K562 (cell line): ENCODE measurements at regions not wholly inside any gene's neighbourhood (a gene's known extent, or its start where the extent isn't known, plus 50 kb on each side); places are given as distances from the start of the nearest gene placed in this dataset.

ENCODE experiments used
- ATAC-seq: fragments of 200-7000 bp; cut with Tn5 transposase; 3 replicates; pipeline ENCODE4 v1.9.1; 2020; ENCODE audit warnings: moderate library complexity
- BruUV-seq: library from RNA; stranded (reverse); fragments of 400-500 nt; replicated peaks from 2 replicates; lab custom pipeline; 2021; lab: Mats Ljungman, UMichigan
- CTCF ChIA-PET: fragments of 300-600 bp; formaldehyde crosslinking; extraction: SDS; loops from one replicate; lab custom pipeline; 2021; ENCODE audit warnings: low intra/inter-chr PET ratio; lab: Yijun Ruan, JAX
- POLR2A ChIA-PET: fragments of 300-600, 350-650 bp; sonication (Branson Sonifier 250); formaldehyde crosslinking; extraction: SDS; loops from one replicate; lab custom pipeline; 2021; ENCODE audit warnings: antibody characterized with exemption, inconsistent platforms; lab: Yijun Ruan, JAX
- DNase-seq, 4 experiments: peaks; one replicate each; pipeline versions ENCODE4 v3.0.0 to v3.0.0-alpha.2; 2011 to 2018; ENCODE audit warnings: low spot score in 3 of 4, mixed read lengths in 3 of 4; ENCODE audit errors: extremely low read depth in 1 of 4
- FAIRE-seq: peaks from 2 replicates; lab custom pipeline; 2011; peaks lifted over from hg19 to GRCh38; lab: Jason Lieb, UNC
- H2AFZ ChIP-seq: 2 replicates; pipeline ENCODE4 v1.6.0; 2011; ENCODE audit warnings: low read depth, low read length, control low read depth, inconsistent platforms
- H3K27ac ChIP-seq: fragments of 200-600 bp; 3 replicates; pipeline ENCODE4 v1.8.0; 2011; ENCODE audit warnings: low read depth, mild to moderate bottlenecking, control low read depth, inconsistent platforms, low read length, moderate library complexity, mixed read lengths; ENCODE audit errors: extremely low read depth
- H3K27me3 ChIP-seq, 2 experiments: fragments of 300-600 bp in 1 of 2; 2 replicates in 1 of 2; 3 replicates in 1 of 2; pipeline versions ENCODE4 v1.6.0 to v1.8.0; 2011; ENCODE audit warnings: inconsistent platforms in 2 of 2, low read length in 2 of 2, mild to moderate bottlenecking in 1 of 2, mixed read lengths in 1 of 2, moderate library complexity in 1 of 2; ENCODE audit not compliant: control insufficient read depth in 2 of 2, insufficient read depth in 2 of 2
- H3K36me3 ChIP-seq: fragments of 300-600 bp; 3 replicates; pipeline ENCODE4 v1.8.0; 2011; ENCODE audit warnings: mild to moderate bottlenecking, low read length, inconsistent platforms; ENCODE audit not compliant: control insufficient read depth, insufficient read depth
- H3K4me1 ChIP-seq, 2 experiments: fragments of 200-600 bp in 1 of 2; replicated peaks in 1 of 2; 2 replicates in 1 of 2; 3 replicates in 1 of 2; pipeline versions ENCODE4 v1.5.1 to v1.8.0; 2011; ENCODE audit warnings: inconsistent platforms in 2 of 2, low read length in 2 of 2, mild to moderate bottlenecking in 1 of 2, mixed read lengths in 1 of 2, moderate library complexity in 1 of 2; ENCODE audit not compliant: control insufficient read depth in 2 of 2, insufficient read depth in 2 of 2
- H3K4me2 ChIP-seq: 2 replicates; pipeline ENCODE4 v1.6.1; 2011; ENCODE audit warnings: low read length, control low read depth, inconsistent platforms, mixed read lengths; ENCODE audit not compliant: insufficient read depth
- H3K4me3 ChIP-seq: fragments of 200-600 bp; sonication (generic), shearing (Covaris generic); 2 replicates; pipeline ENCODE4 v1.5.1; 2016; ENCODE audit warnings: control low read depth, inconsistent platforms
- H3K79me2 ChIP-seq: fragments of 200-600 bp; 3 replicates; pipeline ENCODE4 v1.8.0; 2011; ENCODE audit warnings: low read length, inconsistent platforms; ENCODE audit not compliant: control insufficient read depth, insufficient read depth
- H3K9ac ChIP-seq, 2 experiments: 2 replicates each; pipeline versions ENCODE4 v1.6.0 to v1.6.1; 2011; ENCODE audit warnings: low read depth in 2 of 2, low read length in 2 of 2, control low read depth in 1 of 2, inconsistent platforms in 1 of 2, mild to moderate bottlenecking in 1 of 2, mixed read lengths in 1 of 2; ENCODE audit not compliant: insufficient read depth in 1 of 2
- H3K9me1 ChIP-seq: one replicate; pipeline ENCODE4 v1.6.0; 2011; ENCODE audit warnings: inconsistent platforms, mild to moderate bottlenecking, low read length, moderate library complexity; ENCODE audit not compliant: control insufficient read depth, insufficient read depth
- H3K9me3 ChIP-seq: replicated peaks from 2 replicates; pipeline ENCODE4 v1.5.1; 2011; ENCODE audit warnings: low read depth, low read length, inconsistent platforms; ENCODE audit not compliant: control insufficient read depth, insufficient read depth
- H4K20me1 ChIP-seq: replicated peaks from 2 replicates; pipeline ENCODE4 v1.6.1; 2011; ENCODE audit warnings: low read length, inconsistent platforms, mixed read lengths; ENCODE audit not compliant: control insufficient read depth, insufficient read depth
- BHLHE40 ChIP-seq: IDR thresholded peaks from 2 replicates; pipeline ENCODE4 v1.6.1; 2011; ENCODE audit warnings: low read length, improper control_type of control experiment
- CBFA2T3 ChIP-seq: fragments of 450-650 bp; IDR thresholded peaks from 2 replicates; pipeline ENCODE4 v1.6.1; 2017
- CTBP1 ChIP-seq: fragments of 450-650 bp; IDR thresholded peaks from 2 replicates; pipeline ENCODE4 v1.6.1; 2016; ENCODE audit warnings: borderline replicate concordance
- E2F4 ChIP-seq: sonication (generic); formaldehyde crosslinking; IDR thresholded peaks from 2 replicates; pipeline ENCODE4 v1.8.0; 2022; ENCODE audit warnings: mild to moderate bottlenecking, low read depth, missing genetic modification reagents
- FOXA3 ChIP-seq, 2 experiments: fragments of 450-650 bp in 1 of 2; sonication (generic) in 1 of 2; formaldehyde crosslinking; IDR thresholded peaks in 1 of 2; conservative IDR thresholded peaks in 1 of 2; 2 replicates each; pipeline versions ENCODE4 v1.4.0 to v1.8.0; 2020 to 2022; ENCODE audit warnings: mild to moderate bottlenecking in 2 of 2, missing genetic modification reagents in 1 of 2
- PCBP1 ChIP-seq: fragments of 200-400 bp; formaldehyde crosslinking; IDR thresholded peaks from 2 replicates; pipeline ENCODE4 v1.6.1; 2018; ENCODE audit warnings: mild to moderate bottlenecking, low read depth, low read length; ENCODE audit not compliant: poor library complexity, severe bottlenecking
- PHF20 ChIP-seq: fragments of 450-650 bp; IDR thresholded peaks from 2 replicates; pipeline ENCODE4 v1.6.1; 2018; ENCODE audit not compliant: partially characterized antibody
- RB1 ChIP-seq: fragments of 450-650 bp; IDR thresholded peaks from 2 replicates; pipeline ENCODE4 v1.6.1; 2017; ENCODE audit warnings: low read depth, mild to moderate bottlenecking
- TFAP4 ChIP-seq: sonication (generic); formaldehyde crosslinking; IDR thresholded peaks from 2 replicates; pipeline ENCODE4 v1.8.0; 2022; ENCODE audit warnings: missing genetic modification reagents, mild to moderate bottlenecking, moderate library complexity, borderline replicate concordance
- UBTF ChIP-seq, 2 experiments: IDR thresholded peaks; 2 replicates each; pipeline ENCODE4 v1.6.1; 2012; ENCODE audit warnings: improper control_type of control experiment in 2 of 2, low read depth in 2 of 2, low read length in 2 of 2, borderline replicate concordance in 1 of 2
- ZC3H4 ChIP-seq: sonication (generic); formaldehyde crosslinking; IDR thresholded peaks from 2 replicates; pipeline ENCODE4 v1.9.0; 2021; ENCODE audit warnings: missing genetic modification reagents, borderline replicate concordance
- ZFX ChIP-seq: sonication (generic); formaldehyde crosslinking; IDR thresholded peaks from 2 replicates; pipeline ENCODE4 v1.8.0; 2022; ENCODE audit warnings: mild to moderate bottlenecking, missing genetic modification reagents, moderate library complexity
- ZNF197 ChIP-seq: fragments of 200-800 bp; sonication (Bioruptor generic); IDR thresholded peaks from 2 replicates; pipeline ENCODE4 v1.6.1; 2016; ENCODE audit warnings: low read depth, missing genetic modification characterization, missing compliant biosample characterization
- ZNF655 ChIP-seq: fragments of 250-450 bp; sonication (Bioruptor Pico); IDR thresholded peaks from 2 replicates; pipeline ENCODE4 v1.5.0; 2021
- WGBS: fragments of 100-300 bp; shearing (Covaris generic); methylation state at CpG from one replicate; pipeline ENCODE4 v1.1.6; 2016; ENCODE audit warnings: low coverage, mixed read lengths; ENCODE audit not compliant: insufficient coverage; ENCODE audit errors: missing lambda C conversion rate; 5-methylcytosine and 5-hydroxymethylcytosine counted together
- in situ Hi-C: fragments of 300-500 bp; cut with MboI; formaldehyde crosslinking; loops from 4 replicates; pipeline ENCODE4 v1.15.0; 2018; ENCODE audit warnings: inconsistent platforms, mixed read lengths
- intact Hi-C: fragments of 100-400 bp; cut with micrococcal nuclease; formaldehyde crosslinking; loops from 2 replicates; pipeline ENCODE4 v1.14.2; 2022

- Histone ChIP-seq H3K4me3 (peak overlapping the region; percentile 53), H3K79me2 (peaks cover 45% of the 10 kb centered on the region), H3K9ac (peak overlapping the region; percentile 62 to 96), H3K36me3 (peaks cover 3% of the 10 kb centered on the region; the same call in 2 of the 3 replicates), H2AFZ (peak overlapping the region; percentile 53), H3K9me1 (no peaks in the 10 kb centered on the region), H3K9me3 (no peaks in the 10 kb centered on the region), H3K4me1 (peaks cover 9 to 24% of the 10 kb centered on the region in 2 experiments; a peak in 4 of 5 replicates), H3K27ac (peak overlapping the region; percentile 53), H4K20me1 (peaks cover 10% of the 10 kb centered on the region; the same call in 1 of the 2 replicates), H3K27me3 (peaks cover 2 to 30% of the 10 kb centered on the region in 2 experiments; a peak in 4 of 5 replicates), H3K4me2 (peak overlapping the region; percentile 79)
- 2% methylated on average over 41 of the region's 62 CpGs for WGBS
- ChIA-PET POLR2A (interaction anchor here (0.6 kb wide), 2 partner anchors 395 to 705 kb away, joined by 3 read pairs; no protein-coding TSS in a partner anchor), CTCF (no interaction called here)
- FAIRE-seq (no peak), DNase-seq (peak; percentile 64 to 73 (median 70)), ATAC-seq (peak; percentile 86)
- BruUV-seq: TSS peak; percentile 41
- intact Hi-C loops: no loop called here
- in situ Hi-C loops: loop anchor here (5.0 to 25.0 kb wide), 3 partner anchors 613 to 1228 kb away; partner anchors contain the start of gene WNT3
- TF ChIP-seq ZNF197: no peak
- TF ChIP-seq ZNF655 (CRISPR knock-in tag): no peak
- TF ChIP-seq PCBP1: peak; percentile 82
- peak; percentile 36; the same call in 1 of the 2 replicates for TF ChIP-seq BHLHE40
- TF ChIP-seq CTBP1: peak; percentile 60
- TF ChIP-seq PHF20: no peak
- peak in 1 of 2 experiments; percentile 7; a peak in 2 of 4 replicates for TF ChIP-seq UBTF (IDR thresholded peaks at IDR 0.05; ENCODE audit: borderline replicate concordance in 1 of 2, low read depth in 2 of 2, low read length in 2 of 2)
- TF ChIP-seq ZC3H4 (CRISPR knock-in tag): 0 out of 2 replicates have a peak, but pooled peaks have one; percentile 60
- TF ChIP-seq ZFX (CRISPR knock-in tag): peak; percentile 62
- TF ChIP-seq FOXA3 (CRISPR knock-in tag; conservative IDR thresholded peaks at IDR 0.05 in 1 of 2, IDR thresholded peaks at IDR 0.05 in 1 of 2): 0 out of 4 replicates have a peak, but pooled peaks of 1 of the 2 experiments have one; percentile 32
- TF ChIP-seq CBFA2T3: peak; percentile 17; the same call in 1 of the 2 replicates
- 0 out of 2 replicates have a peak, but pooled peaks have one; percentile 45 for TF ChIP-seq E2F4 (CRISPR knock-in tag)
- TF ChIP-seq RB1: peak; percentile 40; the same call in 1 of the 2 replicates
- TF ChIP-seq TFAP4 (CRISPR knock-in tag): peak; percentile 54; the same call in 1 of the 2 replicates
These were observed 93.8 kb upstream of the PLEKHM1 start for GRCh38 chr17:45584092-45585036.
